ENCODE measurements at regions not wholly inside any gene's neighbourhood (a gene's known extent, or its start where the extent isn't known, plus 50 kb on each side); places are given as distances from the start of the nearest gene placed in this dataset.

GRCh38 chr11:13210424-13210823 lies 67.2 kb upstream of the BMAL1 start:
- peak; percentile 28 to 73 (median 56) for TF ChIP-seq CTCF (IDR thresholded peaks at IDR 0.05)
- no peak for TF ChIP-seq POLR2A (IDR thresholded peaks at IDR 0.05)
